Breast epithelium (tissue), 4 donors: ENCODE measurements at regions not wholly inside any gene's neighbourhood (a gene's known extent, or its start where the extent isn't known, plus 50 kb on each side); places are given as distances from the start of the nearest gene placed in this dataset.
"Not testable (repeated sequence)": the region's sequence is repeated elsewhere in the genome, so short reads cannot be mapped to it uniquely, and the experiment has no call there.

Experiments used
- DNase-seq, 2 donors: peaks; one replicate each; pipeline ENCODE4 v3.0.0-alpha.2; 2019; ENCODE audit warnings: low spot score in 2 of 2
- H3K27ac ChIP-seq, 2 donors: fragments of 200-600 bp; sonication (generic) in 1 of 2; one replicate each; pipeline ENCODE4 v1.5.1; 2016 to 2019; ENCODE audit warnings: mild to moderate bottlenecking in 1 of 2
- H3K27me3 ChIP-seq, 2 donors: fragments of 200-600 bp; sonication (generic) in 1 of 2; one replicate each; pipeline versions ENCODE4 v1.5.1 to v1.6.0; 2017 to 2019; ENCODE audit warnings: control low read depth in 1 of 2, mild to moderate bottlenecking in 1 of 2
- H3K36me3 ChIP-seq: fragments of 200-600 bp; one replicate; pipeline ENCODE4 v1.5.1; 2019
- H3K4me1 ChIP-seq, 2 donors: fragments of 200-600 bp; sonication (generic); one replicate each; pipeline ENCODE4 v1.5.1; 2016 to 2019; ENCODE audit warnings: control low read depth in 1 of 2
- H3K4me3 ChIP-seq, 3 donors: fragments of 200-600 bp; sonication (generic); 1 replicate in 2 of 3; 2 replicates in 1 of 3; pipeline ENCODE4 v1.5.1; 2016 to 2019; ENCODE audit warnings: mild to moderate bottlenecking in 3 of 3, moderate library complexity in 2 of 3
- H3K9me3 ChIP-seq, 2 donors: fragments of 200-600 bp; sonication (generic) in 1 of 2; one replicate each; pipeline ENCODE4 v1.5.1; 2016 to 2019; ENCODE audit warnings: control low read depth in 1 of 2
- POLR2A ChIP-seq: fragments of 450-650 bp; IDR thresholded peaks from one replicate; pipeline ENCODE4 v1.6.1; 2016; ENCODE audit warnings: antibody characterized with exemption, mild to moderate bottlenecking, moderate library complexity
- POLR2AphosphoS5 ChIP-seq, 3 donors: sonication (generic); formaldehyde crosslinking; IDR thresholded peaks; one replicate each; pipeline ENCODE4 v1.6.1; 2017; ENCODE audit warnings: antibody characterized with exemption in 3 of 3
- intact Hi-C: fragments of 100-400 bp; cut with DNase I; formaldehyde crosslinking; loops from one replicate; pipeline ENCODE4 v1.15.1; 2023; ENCODE audit warnings: low total_unique reads
- TF ChIP-seq, protein P1 (sequence below), 3 donors: fragments of 450-650 bp; IDR thresholded peaks; one replicate each; pipeline ENCODE4 v1.5.1; 2016 to 2017; ENCODE audit warnings: antibody characterized with exemption in 3 of 3, mild to moderate bottlenecking in 3 of 3, moderate library complexity in 3 of 3

DNA sequence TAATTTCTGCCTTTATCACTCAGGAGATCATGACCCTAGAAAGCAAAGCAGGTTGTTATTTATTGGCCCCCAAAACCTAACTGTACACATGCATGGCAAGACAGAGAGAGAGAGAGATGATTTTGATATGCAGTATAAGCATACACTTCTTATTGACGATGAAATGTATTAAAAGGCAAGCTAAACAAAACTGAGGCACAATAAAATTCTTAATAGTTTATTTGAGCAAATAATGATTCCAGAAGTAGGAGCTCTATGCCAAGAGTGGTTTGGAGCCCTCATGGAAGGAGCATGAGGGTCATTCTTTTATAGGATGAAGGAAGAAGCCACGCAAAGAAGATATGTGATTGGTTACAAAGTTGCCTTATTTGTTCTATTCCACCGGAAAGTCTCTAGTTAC, 616.0 kb downstream of the FBXO15 start:
- Histone ChIP-seq H3K9me3 (no peaks in the 10 kb centered on the region), H3K36me3 (no peaks in the 10 kb centered on the region), H3K4me1 (no peaks in the 10 kb centered on the region), H3K27me3 (no peaks in the 10 kb centered on the region), H3K4me3 (no peak overlapping the region), H3K27ac (no peak overlapping the region)
- no peak for DNase-seq
- intact Hi-C loops = no loop called here
- TF ChIP-seq POLR2AphosphoS5 (IDR thresholded peaks at IDR 0.05) (no peak), POLR2A (no peak)
- TF ChIP-seq, protein P1, sequence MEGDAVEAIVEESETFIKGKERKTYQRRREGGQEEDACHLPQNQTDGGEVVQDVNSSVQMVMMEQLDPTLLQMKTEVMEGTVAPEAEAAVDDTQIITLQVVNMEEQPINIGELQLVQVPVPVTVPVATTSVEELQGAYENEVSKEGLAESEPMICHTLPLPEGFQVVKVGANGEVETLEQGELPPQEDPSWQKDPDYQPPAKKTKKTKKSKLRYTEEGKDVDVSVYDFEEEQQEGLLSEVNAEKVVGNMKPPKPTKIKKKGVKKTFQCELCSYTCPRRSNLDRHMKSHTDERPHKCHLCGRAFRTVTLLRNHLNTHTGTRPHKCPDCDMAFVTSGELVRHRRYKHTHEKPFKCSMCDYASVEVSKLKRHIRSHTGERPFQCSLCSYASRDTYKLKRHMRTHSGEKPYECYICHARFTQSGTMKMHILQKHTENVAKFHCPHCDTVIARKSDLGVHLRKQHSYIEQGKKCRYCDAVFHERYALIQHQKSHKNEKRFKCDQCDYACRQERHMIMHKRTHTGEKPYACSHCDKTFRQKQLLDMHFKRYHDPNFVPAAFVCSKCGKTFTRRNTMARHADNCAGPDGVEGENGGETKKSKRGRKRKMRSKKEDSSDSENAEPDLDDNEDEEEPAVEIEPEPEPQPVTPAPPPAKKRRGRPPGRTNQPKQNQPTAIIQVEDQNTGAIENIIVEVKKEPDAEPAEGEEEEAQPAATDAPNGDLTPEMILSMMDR (IDR thresholded peaks at IDR 0.05) = no peak

DNA sequence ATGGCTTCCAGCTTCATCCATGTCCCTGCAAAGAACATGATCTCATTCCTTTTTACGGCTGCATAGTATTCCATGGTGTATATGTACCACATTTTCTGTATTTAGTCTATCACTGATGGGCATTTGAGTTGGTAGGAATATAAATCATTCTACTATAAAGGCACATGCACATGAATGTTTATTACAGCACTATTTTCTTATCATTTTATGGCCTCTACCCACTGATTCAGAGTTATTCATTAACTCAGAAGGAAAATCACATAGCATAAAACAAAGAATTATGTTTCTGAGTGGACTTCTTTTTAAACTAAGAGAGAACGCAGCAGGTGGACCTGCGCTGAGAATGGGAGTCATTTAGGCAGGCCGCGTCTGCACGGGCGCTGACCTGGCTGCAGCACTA, 619.6 kb downstream of the FBXO15 start:
- H3K4me3 ChIP-seq = no peak overlapping the region
- no peak for DNase-seq
- intact Hi-C loops = no loop called here
- no peak overlapping the region for H3K27ac ChIP-seq
- no peaks in the 10 kb centered on the region for H3K27me3 ChIP-seq
- TF ChIP-seq, protein P1 (IDR thresholded peaks at IDR 0.05) = no peak
- TF ChIP-seq POLR2AphosphoS5 (IDR thresholded peaks at IDR 0.05) (no peak), POLR2A (no peak)
- no peaks in the 10 kb centered on the region for H3K4me1 ChIP-seq
- no peaks in the 10 kb centered on the region for H3K36me3 ChIP-seq
- no peaks in the 10 kb centered on the region for H3K9me3 ChIP-seq

DNA sequence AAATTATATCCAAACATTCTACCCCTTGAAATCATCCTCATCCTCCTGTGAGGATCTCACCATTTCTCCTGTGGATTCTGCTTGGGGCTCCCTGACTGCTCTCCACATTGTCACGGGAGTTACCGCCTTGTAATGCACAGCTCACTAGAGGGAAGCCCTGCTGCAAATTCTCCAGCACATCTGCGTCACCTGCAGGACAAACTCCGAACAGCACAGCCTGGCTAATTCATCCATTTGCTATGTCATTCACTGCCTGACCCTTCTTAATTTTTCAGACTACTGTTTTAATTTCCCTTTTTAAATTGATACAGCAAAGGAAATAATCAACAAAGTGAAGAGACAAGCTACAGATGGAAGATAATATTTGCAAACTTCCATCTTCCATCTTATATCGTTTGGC, 627.4 kb downstream of the FBXO15 start:
- Histone ChIP-seq H3K9me3 (no peaks in the 10 kb centered on the region), H3K27ac (no peak overlapping the region), H3K36me3 (no peaks in the 10 kb centered on the region), H3K4me3 (no peak overlapping the region), H3K4me1 (no peaks in the 10 kb centered on the region), H3K27me3 (no peaks in the 10 kb centered on the region)
- intact Hi-C loops = no loop called here
- no peak for DNase-seq
- TF ChIP-seq POLR2A = no peak
- TF ChIP-seq, protein P1 (IDR thresholded peaks at IDR 0.05) = peak in 1 of 3 donors; percentile 19

DNA sequence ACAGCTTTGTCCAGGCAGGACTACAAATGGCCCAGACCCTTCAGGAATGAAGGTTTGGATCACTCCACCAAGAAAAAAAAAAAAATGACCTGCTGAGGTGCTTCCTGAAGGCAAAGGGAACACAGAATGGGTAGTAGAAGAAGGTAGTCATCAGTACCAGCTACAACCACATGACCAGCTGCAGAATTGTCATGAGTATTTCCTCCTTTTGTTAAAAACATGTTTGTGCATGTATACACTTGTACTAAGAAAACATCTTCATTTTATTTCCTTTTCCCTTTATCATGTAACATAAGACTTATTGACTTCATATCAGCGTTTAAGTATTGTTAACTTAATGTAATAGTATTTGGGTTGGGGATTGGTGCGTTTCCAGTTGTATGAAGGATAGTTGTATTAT, 631.6 kb downstream of the FBXO15 start:
- H3K27me3 ChIP-seq, H3K27ac ChIP-seq, H3K9me3 ChIP-seq, DNase-seq, H3K36me3 ChIP-seq, H3K4me1 ChIP-seq, H3K4me3 ChIP-seq, intact Hi-C loops: not testable (repeated sequence)

DNA sequence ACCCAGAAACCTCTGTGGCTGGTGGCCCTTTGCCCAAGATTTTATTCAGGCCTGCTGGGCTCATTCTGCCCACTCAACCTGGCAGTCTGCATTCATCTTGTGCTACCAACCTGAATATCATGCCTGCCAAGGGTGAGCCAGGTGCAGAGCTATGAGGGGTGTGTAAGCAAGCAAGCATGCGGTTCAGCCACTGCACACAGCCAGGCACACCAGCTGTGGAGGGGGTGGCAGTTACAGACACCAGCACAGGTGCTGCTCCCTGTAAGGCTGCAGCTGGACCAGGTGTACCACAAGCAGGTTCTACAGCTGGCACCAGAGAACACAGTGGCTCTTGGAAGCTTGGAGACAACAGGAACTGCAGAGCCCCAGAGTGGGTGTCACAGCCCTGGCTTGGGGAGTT, 633.2 kb downstream of the FBXO15 start:
- TF ChIP-seq, protein P1 (IDR thresholded peaks at IDR 0.05) = no peak
- TF ChIP-seq POLR2AphosphoS5 (IDR thresholded peaks at IDR 0.05) = no peak

DNA sequence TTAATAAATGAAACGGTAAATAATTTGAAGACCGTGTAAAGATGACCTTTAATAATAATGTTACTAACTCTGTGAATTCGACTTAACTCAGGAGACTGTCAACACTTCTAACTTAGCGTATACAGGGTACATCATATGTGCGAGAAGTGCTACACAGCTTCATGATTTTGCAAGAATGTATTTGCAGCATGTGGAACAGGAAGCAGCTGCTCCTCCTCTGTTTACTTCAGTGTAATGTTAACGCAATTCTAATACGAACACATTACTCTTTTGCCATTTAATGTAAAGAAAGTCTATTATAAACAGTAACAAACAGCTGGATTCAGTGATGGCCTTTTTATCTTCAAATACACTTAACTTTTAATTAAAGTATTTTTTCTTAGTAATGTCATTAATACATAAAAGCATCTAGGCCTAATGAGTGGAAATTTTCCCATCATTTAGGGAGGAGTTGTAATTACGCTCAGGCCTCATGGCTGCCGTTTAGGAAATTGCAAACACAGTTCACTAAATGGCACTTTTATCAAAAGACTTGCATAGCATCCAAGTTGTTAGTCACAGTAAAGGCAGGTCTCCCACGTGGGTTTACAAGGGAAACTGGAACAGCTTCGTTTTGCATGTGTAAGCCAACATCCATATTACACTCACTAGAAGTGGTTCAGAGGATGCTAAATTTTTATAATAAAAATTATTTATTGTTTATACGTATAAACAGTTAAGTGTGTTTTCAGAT, 635.7 kb downstream of the FBXO15 start:
- intact Hi-C loops = no loop called here
- no peak overlapping the region for H3K4me3 ChIP-seq
- peaks cover 4% of the 10 kb centered on the region for H3K36me3 ChIP-seq
- DNase-seq = no peak
- no peaks in the 10 kb centered on the region for H3K27me3 ChIP-seq
- no peaks in the 10 kb centered on the region for H3K9me3 ChIP-seq
- H3K4me1 ChIP-seq = no peaks in the 10 kb centered on the region
- no peak overlapping the region for H3K27ac ChIP-seq
- TF ChIP-seq, protein P1 (IDR thresholded peaks at IDR 0.05) = no peak
- no peak for TF ChIP-seq POLR2A
- no peak for TF ChIP-seq POLR2AphosphoS5 (IDR thresholded peaks at IDR 0.05)

More for the DNA sequence above, 633.2 kb downstream of the FBXO15 start:
- intact Hi-C loops = no loop called here
- no peak for DNase-seq
- no peaks in the 10 kb centered on the region for H3K4me1 ChIP-seq
- no peaks in the 10 kb centered on the region for H3K36me3 ChIP-seq
- no peak overlapping the region for H3K4me3 ChIP-seq
- H3K27ac ChIP-seq = no peak overlapping the region
- no peaks in the 10 kb centered on the region for H3K27me3 ChIP-seq
- no peaks in the 10 kb centered on the region for H3K9me3 ChIP-seq
